CD1c-positive myeloid dendritic cell (primary cell): ENCODE measurements at regions not wholly inside any gene's neighbourhood (a gene's known extent, or its start where the extent isn't known, plus 50 kb on each side); places are given as distances from the start of the nearest gene placed in this dataset.
A peak's percentile ranks its signal among the peaks of the same experiment; 100 is the strongest.

Experiments
- DNase-seq: peaks from one replicate; pipeline ENCODE4 v3.0.0-alpha.2; 2016; ENCODE audit errors: extremely low spot score

GRCh38 chr1:55718758-55719671 is 503.9 kb upstream of the USP24 start:
- DNase-seq = no peak

- no peak for DNase-seq
Measured at GRCh38 chr1:55717111-55717510, 501.9 kb upstream of the USP24 start.

GRCh38 chr1:55716610-55717009 is 501.4 kb upstream of the USP24 start:
- no peak for DNase-seq

- DNase-seq = no peak
Measured at GRCh38 chr1:55716151-55716550, 501.0 kb upstream of the USP24 start.

- no peak for DNase-seq
Measured at GRCh38 chr1:55714230-55714629, 499.1 kb upstream of the USP24 start.

GRCh38 chr1:55713516-55713915 is 498.4 kb upstream of the USP24 start:
- no peak for DNase-seq

- no peak for DNase-seq
Measured at GRCh38 chr1:55712148-55712547, 497.0 kb upstream of the USP24 start.

GRCh38 chr1:55708781-55709180 is 493.6 kb upstream of the USP24 start:
- DNase-seq = no peak

GRCh38 chr1:55707846-55708245 is 492.7 kb upstream of the USP24 start:
- no peak for DNase-seq

- no peak for DNase-seq
Measured at GRCh38 chr1:55707196-55707595, 492.0 kb upstream of the USP24 start.

- no peak for DNase-seq
Measured at GRCh38 chr1:55706397-55706796, 491.2 kb upstream of the USP24 start.

- DNase-seq = no peak
Measured at GRCh38 chr1:55703726-55704363, 488.7 kb upstream of the USP24 start.

- DNase-seq = peak; percentile 7
Measured at GRCh38 chr1:55702064-55702463, 486.9 kb upstream of the USP24 start.

- DNase-seq = no peak
Measured at GRCh38 chr1:55700359-55701130, 485.4 kb upstream of the USP24 start.

GRCh38 chr1:55699228-55699627 is 484.1 kb upstream of the USP24 start:
- no peak for DNase-seq

GRCh38 chr1:55697997-55698535 is 482.9 kb upstream of the USP24 start:
- DNase-seq = no peak

GRCh38 chr1:55696891-55697290 is 481.7 kb upstream of the USP24 start:
- DNase-seq = no peak

- no peak for DNase-seq
Measured at GRCh38 chr1:55696181-55696754, 481.1 kb upstream of the USP24 start.

GRCh38 chr1:55695552-55695951 is 480.4 kb upstream of the USP24 start:
- DNase-seq = no peak

GRCh38 chr1:55695151-55695550 is 480.0 kb upstream of the USP24 start:
- no peak for DNase-seq

GRCh38 chr1:55694310-55694801 is 479.2 kb upstream of the USP24 start:
- DNase-seq = no peak

GRCh38 chr1:55692726-55693125 is 477.6 kb upstream of the USP24 start:
- no peak for DNase-seq
